HL-60 (cell line): ENCODE measurements at regions not wholly inside any gene's neighbourhood (a gene's known extent, or its start where the extent isn't known, plus 50 kb on each side); places are given as distances from the start of the nearest gene placed in this dataset.

Source experiments
- GABPA ChIP-seq: IDR thresholded peaks from 2 replicates; pipeline ENCODE4 v1.6.1; 2012; ENCODE audit warnings: low read depth
- POLR2AphosphoS5 ChIP-seq: IDR thresholded peaks from 2 replicates; pipeline ENCODE4 v1.6.1; 2012; ENCODE audit warnings: low read depth
- SPI1 ChIP-seq: IDR thresholded peaks from 2 replicates; pipeline ENCODE4 v1.6.1; 2012; ENCODE audit warnings: low read depth, mild to moderate bottlenecking, borderline replicate concordance
- TF ChIP-seq, protein P1 (sequence below): IDR thresholded peaks from one replicate; pipeline ENCODE4 v1.5.1; 2011; ENCODE audit warnings: low read length, control low read depth, inconsistent platforms; ENCODE audit not compliant: insufficient read depth

- TF ChIP-seq, protein P1, sequence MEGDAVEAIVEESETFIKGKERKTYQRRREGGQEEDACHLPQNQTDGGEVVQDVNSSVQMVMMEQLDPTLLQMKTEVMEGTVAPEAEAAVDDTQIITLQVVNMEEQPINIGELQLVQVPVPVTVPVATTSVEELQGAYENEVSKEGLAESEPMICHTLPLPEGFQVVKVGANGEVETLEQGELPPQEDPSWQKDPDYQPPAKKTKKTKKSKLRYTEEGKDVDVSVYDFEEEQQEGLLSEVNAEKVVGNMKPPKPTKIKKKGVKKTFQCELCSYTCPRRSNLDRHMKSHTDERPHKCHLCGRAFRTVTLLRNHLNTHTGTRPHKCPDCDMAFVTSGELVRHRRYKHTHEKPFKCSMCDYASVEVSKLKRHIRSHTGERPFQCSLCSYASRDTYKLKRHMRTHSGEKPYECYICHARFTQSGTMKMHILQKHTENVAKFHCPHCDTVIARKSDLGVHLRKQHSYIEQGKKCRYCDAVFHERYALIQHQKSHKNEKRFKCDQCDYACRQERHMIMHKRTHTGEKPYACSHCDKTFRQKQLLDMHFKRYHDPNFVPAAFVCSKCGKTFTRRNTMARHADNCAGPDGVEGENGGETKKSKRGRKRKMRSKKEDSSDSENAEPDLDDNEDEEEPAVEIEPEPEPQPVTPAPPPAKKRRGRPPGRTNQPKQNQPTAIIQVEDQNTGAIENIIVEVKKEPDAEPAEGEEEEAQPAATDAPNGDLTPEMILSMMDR = no peak
- TF ChIP-seq SPI1 (no peak), POLR2AphosphoS5 (no peak), GABPA (no peak)
Observed at GRCh38 chr11:128308794-128309193, 278.6 kb downstream of the ETS1 start.
